Testis (tissue), 2 donors: ENCODE measurements at regions not wholly inside any gene's neighbourhood (a gene's known extent, or its start where the extent isn't known, plus 50 kb on each side); places are given as distances from the start of the nearest gene placed in this dataset.

Experiments
- CTCF ChIP-seq, 3 experiments: fragments of 450-650 bp in 2 of 3; fragments of 200-600 bp in 1 of 3; sonication (generic) in 1 of 3; IDR thresholded peaks; one replicate each; pipeline ENCODE4 v1.5.1; 2016 to 2019; ENCODE audit warnings: antibody characterized with exemption in 3 of 3, mild to moderate bottlenecking in 2 of 3, moderate library complexity in 1 of 3
- POLR2A ChIP-seq: fragments of 450-650 bp; IDR thresholded peaks from one replicate; pipeline ENCODE4 v1.6.1; 2017; ENCODE audit warnings: antibody characterized with exemption, mild to moderate bottlenecking, moderate library complexity

GRCh38 chr7:96605045-96605716 lies 104.5 kb downstream of the SEM1 start:
- TF ChIP-seq CTCF (IDR thresholded peaks at IDR 0.05) = no peak
- no peak for TF ChIP-seq POLR2A
